ENCODE measurements at regions not wholly inside any gene's neighbourhood (a gene's known extent, or its start where the extent isn't known, plus 50 kb on each side); places are given as distances from the start of the nearest gene placed in this dataset.

DNA sequence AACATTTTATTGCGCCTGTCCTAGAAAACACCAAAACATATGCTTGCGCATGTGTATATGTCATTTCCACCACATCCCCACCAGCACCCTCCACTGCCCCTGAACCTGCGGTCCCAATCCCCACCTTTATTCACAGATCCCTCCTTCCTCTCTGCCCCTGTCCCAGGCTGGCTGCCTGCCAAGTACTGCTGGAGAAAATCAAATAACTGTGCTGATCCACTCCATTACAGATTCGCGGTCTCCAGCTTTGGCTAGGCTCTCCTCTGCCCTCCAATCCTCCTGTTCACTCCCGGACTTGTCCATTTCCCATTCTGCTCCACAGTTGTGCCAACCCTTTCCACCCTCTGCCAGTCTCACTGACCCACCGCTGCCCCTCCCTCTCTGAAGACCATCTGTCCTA lies 59.3 kb upstream of the GJB5 start:
- H3K27me3 ChIP-seq = no peaks in the 10 kb centered on the region
- TF ChIP-seq, protein P1, sequence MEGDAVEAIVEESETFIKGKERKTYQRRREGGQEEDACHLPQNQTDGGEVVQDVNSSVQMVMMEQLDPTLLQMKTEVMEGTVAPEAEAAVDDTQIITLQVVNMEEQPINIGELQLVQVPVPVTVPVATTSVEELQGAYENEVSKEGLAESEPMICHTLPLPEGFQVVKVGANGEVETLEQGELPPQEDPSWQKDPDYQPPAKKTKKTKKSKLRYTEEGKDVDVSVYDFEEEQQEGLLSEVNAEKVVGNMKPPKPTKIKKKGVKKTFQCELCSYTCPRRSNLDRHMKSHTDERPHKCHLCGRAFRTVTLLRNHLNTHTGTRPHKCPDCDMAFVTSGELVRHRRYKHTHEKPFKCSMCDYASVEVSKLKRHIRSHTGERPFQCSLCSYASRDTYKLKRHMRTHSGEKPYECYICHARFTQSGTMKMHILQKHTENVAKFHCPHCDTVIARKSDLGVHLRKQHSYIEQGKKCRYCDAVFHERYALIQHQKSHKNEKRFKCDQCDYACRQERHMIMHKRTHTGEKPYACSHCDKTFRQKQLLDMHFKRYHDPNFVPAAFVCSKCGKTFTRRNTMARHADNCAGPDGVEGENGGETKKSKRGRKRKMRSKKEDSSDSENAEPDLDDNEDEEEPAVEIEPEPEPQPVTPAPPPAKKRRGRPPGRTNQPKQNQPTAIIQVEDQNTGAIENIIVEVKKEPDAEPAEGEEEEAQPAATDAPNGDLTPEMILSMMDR (IDR thresholded peaks at IDR 0.05; ENCODE audit: low read depth, low read length) = no peak
- H3K27ac ChIP-seq = no peak overlapping the region
- H3K9me3 ChIP-seq (ENCODE audit: low read depth) = no peaks in the 10 kb centered on the region
- no peaks in the 10 kb centered on the region for H3K4me1 ChIP-seq (ENCODE audit: low read depth)
- H3K36me3 ChIP-seq = no peaks in the 10 kb centered on the region
- no peak overlapping the region for H3K4me3 ChIP-seq
- no peak for DNase-seq (ENCODE audit: low read depth in 1 of 2, low spot score in 1 of 2)

DNA sequence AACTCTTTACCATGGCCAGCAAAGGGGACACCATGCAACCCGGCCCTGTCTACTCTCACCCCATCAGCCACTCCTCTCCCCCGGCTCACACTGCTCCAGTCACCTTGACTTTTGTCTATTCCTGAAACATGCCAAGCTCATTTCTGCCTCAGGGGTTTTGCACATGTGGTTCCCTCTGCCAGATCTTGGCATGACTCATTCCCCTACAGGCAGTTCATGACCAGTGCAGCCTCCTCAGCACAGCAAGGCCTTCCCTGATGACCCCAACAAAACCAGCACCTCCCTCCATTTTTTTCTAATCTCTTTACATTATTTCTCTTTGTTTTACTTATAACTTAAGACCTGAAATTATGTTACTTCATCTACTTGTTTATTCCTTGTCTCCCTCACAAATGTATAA lies 58.6 kb upstream of the GJB5 start:
- DNase-seq (ENCODE audit: low read depth in 1 of 2, low spot score in 1 of 2) = no peak

DNA sequence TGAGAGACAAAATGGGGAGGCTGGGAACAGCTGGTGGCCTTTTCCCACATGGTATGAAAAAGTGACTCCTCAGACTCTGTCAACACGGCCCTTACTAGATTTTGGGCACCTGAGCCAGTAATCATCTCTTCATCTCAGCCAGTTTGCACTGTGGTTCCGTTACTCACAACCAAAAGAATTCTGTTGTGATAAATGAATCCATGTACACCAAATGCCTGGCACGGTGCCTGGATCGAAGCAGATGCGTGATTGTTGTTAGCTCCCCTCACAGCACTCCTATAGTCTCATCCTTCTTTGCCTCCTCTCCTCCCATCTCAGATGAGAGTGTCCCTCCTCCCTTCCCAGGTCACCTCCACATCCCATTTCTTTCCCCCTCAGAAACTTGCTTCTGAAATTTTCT lies 57.9 kb upstream of the GJB5 start:
- Histone ChIP-seq H3K4me3 (no peak overlapping the region), H3K4me1 (ENCODE audit: low read depth) (no peaks in the 10 kb centered on the region), H3K27ac (no peak overlapping the region), H3K9me3 (ENCODE audit: low read depth) (no peaks in the 10 kb centered on the region), H3K36me3 (no peaks in the 10 kb centered on the region), H3K27me3 (no peaks in the 10 kb centered on the region)
- TF ChIP-seq, protein P1 (IDR thresholded peaks at IDR 0.05; ENCODE audit: low read depth, low read length) = no peak
- DNase-seq (ENCODE audit: low read depth in 1 of 2, low spot score in 1 of 2) = no peak

More for the DNA sequence above, 58.6 kb upstream of the GJB5 start:
- Histone ChIP-seq H3K4me3 (no peak overlapping the region), H3K36me3 (no peaks in the 10 kb centered on the region), H3K9me3 (ENCODE audit: low read depth) (no peaks in the 10 kb centered on the region), H3K4me1 (ENCODE audit: low read depth) (no peaks in the 10 kb centered on the region), H3K27ac (no peak overlapping the region), H3K27me3 (no peaks in the 10 kb centered on the region)
- TF ChIP-seq, protein P1 (IDR thresholded peaks at IDR 0.05; ENCODE audit: low read depth, low read length) = no peak

DNA sequence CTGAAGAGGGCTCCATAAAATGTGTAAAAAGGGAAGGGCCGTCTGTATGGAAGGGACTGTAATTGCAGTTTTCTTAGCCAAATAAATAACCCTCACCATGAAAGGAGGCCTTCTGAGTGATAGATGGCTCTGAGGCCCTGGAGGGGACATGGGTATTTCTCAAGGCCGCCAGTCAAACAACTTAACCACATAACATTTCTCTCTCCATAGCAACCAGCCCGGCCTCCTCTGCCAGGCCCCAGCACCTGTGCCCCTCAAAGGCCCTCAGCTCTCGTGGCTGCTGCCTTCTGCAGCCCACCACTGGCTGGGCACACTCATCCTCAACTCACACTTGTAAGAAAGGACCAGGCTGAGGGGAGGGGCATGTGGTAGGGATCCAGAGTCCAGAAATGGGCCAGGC lies 57.0 kb upstream of the GJB5 start:
- TF ChIP-seq, protein P1 (IDR thresholded peaks at IDR 0.05; ENCODE audit: low read depth, low read length) = no peak
- H3K27ac ChIP-seq = no peak overlapping the region

DNA sequence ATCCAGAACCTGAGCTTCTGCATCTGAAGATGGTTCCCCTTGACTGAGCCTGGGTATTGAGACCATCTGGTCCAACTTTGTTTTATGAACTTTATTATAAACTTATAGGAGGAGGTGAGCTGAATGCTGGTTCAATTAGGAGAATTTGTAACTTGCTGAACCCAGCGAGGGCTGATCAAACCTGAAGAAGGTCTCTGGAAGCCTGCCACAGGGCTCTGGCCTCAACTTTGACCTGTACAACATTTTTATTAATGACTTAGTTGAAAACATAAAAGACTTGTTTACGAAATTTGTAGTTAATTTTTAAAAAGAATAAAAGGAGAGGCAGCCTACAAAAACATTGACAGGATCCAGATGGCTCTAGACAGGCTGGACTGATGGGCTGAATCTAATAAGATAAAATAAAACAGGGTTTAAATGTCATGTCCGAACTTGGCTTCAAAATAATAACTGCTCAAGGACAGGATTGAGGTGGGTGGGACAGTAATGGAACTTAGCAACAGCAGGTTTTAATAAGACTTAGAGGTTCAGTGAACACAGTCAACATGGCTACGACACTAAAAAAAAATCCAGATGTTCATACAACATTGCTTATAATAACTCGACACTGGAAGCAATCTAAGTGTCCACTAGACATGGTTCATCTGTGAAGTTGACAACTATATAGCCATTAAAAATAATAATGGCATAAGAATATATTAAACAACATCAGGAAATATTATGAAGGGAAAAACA lies 53.4 kb upstream of the GJB5 start:
- no peaks in the 10 kb centered on the region for H3K36me3 ChIP-seq
- no peak overlapping the region for H3K4me3 ChIP-seq
- peaks cover 10% of the 10 kb centered on the region for H3K27me3 ChIP-seq
- TF ChIP-seq, protein P1 (IDR thresholded peaks at IDR 0.05; ENCODE audit: low read depth, low read length) = no peak
- no peaks in the 10 kb centered on the region for H3K4me1 ChIP-seq (ENCODE audit: low read depth)
- H3K27ac ChIP-seq = no peak overlapping the region
- no peak for DNase-seq (ENCODE audit: low read depth in 1 of 2, low spot score in 1 of 2)
- H3K9me3 ChIP-seq (ENCODE audit: low read depth) = no peaks in the 10 kb centered on the region

More for the DNA sequence above, 57.0 kb upstream of the GJB5 start:
- Histone ChIP-seq H3K36me3 (no peaks in the 10 kb centered on the region), H3K9me3 (ENCODE audit: low read depth) (no peaks in the 10 kb centered on the region), H3K4me1 (ENCODE audit: low read depth) (no peaks in the 10 kb centered on the region), H3K27me3 (no peaks in the 10 kb centered on the region), H3K4me3 (no peak overlapping the region)
- no peak for DNase-seq (ENCODE audit: low read depth in 1 of 2, low spot score in 1 of 2)
